ENCODE measurements at regions not wholly inside any gene's neighbourhood (a gene's known extent, or its start where the extent isn't known, plus 50 kb on each side); places are given as distances from the start of the nearest gene placed in this dataset.

- no peak for TF ChIP-seq POLR2A (IDR thresholded peaks at IDR 0.05)
- no peak for TF ChIP-seq CTCF (IDR thresholded peaks at IDR 0.05 in 4 of 5, conservative IDR thresholded peaks at IDR 0.05 in 1 of 5)
Observed at GRCh38 chr1:181987996-181988395, 73.5 kb downstream of the ZNF648 start.

Measured in gastrocnemius medialis (tissue), 4 donors.